Stimulated activated CD8-positive, alpha-beta memory T cell treated with anti-CD3 and anti-CD28 coated beads, Interleukin-15, amount 100 ng/mL, for 24 hours (primary cell): ENCODE measurements at regions not wholly inside any gene's neighbourhood (a gene's known extent, or its start where the extent isn't known, plus 50 kb on each side); places are given as distances from the start of the nearest gene placed in this dataset.

Experiments
- DNase-seq: peaks from one replicate; pipeline ENCODE4 v3.0.0-alpha.2; 2020; ENCODE audit warnings: low read depth

GRCh38 chr2:12587729-12588522, 128.8 kb upstream of the TRIB2 start:
- no peak for DNase-seq

GRCh38 chr2:12588986-12589385, 127.8 kb upstream of the TRIB2 start:
- DNase-seq, result no peak

- DNase-seq, result no peak
Measured at GRCh38 chr2:12589802-12590320, 126.9 kb upstream of the TRIB2 start.

- no peak for DNase-seq
Measured at GRCh38 chr2:12592296-12592695, 124.4 kb upstream of the TRIB2 start.

GRCh38 chr2:12594590-12594989, 122.1 kb upstream of the TRIB2 start:
- DNase-seq, result no peak

GRCh38 chr2:12596771-12597170, 120.0 kb upstream of the TRIB2 start:
- no peak for DNase-seq

GRCh38 chr2:12597610-12598009, 119.1 kb upstream of the TRIB2 start:
- DNase-seq, result no peak

- no peak for DNase-seq
Measured at GRCh38 chr2:12602661-12603060, 114.1 kb upstream of the TRIB2 start.

- no peak for DNase-seq
Measured at GRCh38 chr2:12603781-12604295, 112.9 kb upstream of the TRIB2 start.

- DNase-seq, result no peak
Measured at GRCh38 chr2:12604341-12604740, 112.4 kb upstream of the TRIB2 start.

- no peak for DNase-seq
Measured at GRCh38 chr2:12605366-12605765, 111.4 kb upstream of the TRIB2 start.

- DNase-seq, result no peak
Measured at GRCh38 chr2:12605936-12606335, 110.8 kb upstream of the TRIB2 start.

GRCh38 chr2:12606472-12607000, 110.2 kb upstream of the TRIB2 start:
- DNase-seq, result no peak

- DNase-seq, result no peak
Measured at GRCh38 chr2:12607971-12608370, 108.8 kb upstream of the TRIB2 start.

- no peak for DNase-seq
Measured at GRCh38 chr2:12610314-12610713, 106.4 kb upstream of the TRIB2 start.

GRCh38 chr2:12612168-12612567, 104.6 kb upstream of the TRIB2 start:
- DNase-seq, result no peak

GRCh38 chr2:12612671-12613070, 104.1 kb upstream of the TRIB2 start:
- DNase-seq, result no peak

- DNase-seq, result no peak
Measured at GRCh38 chr2:12613137-12613835, 103.5 kb upstream of the TRIB2 start.

- no peak for DNase-seq
Measured at GRCh38 chr2:12615509-12615908, 101.2 kb upstream of the TRIB2 start.

GRCh38 chr2:12616456-12617156, 100.1 kb upstream of the TRIB2 start:
- no peak for DNase-seq

- DNase-seq, result no peak
Measured at GRCh38 chr2:12617366-12617765, 99.4 kb upstream of the TRIB2 start.

- DNase-seq, result no peak
Measured at GRCh38 chr2:12617853-12618252, 98.9 kb upstream of the TRIB2 start.
